ENCODE measurements at regions not wholly inside any gene's neighbourhood (a gene's known extent, or its start where the extent isn't known, plus 50 kb on each side); places are given as distances from the start of the nearest gene placed in this dataset.
"Not testable (repeated sequence)": the region's sequence is repeated elsewhere in the genome, so short reads cannot be mapped to it uniquely, and the experiment has no call there.

GRCh38 chr9:79433703-79434102 is 138.1 kb upstream of the TLE4 start:
- Histone ChIP-seq H2AFZ (ENCODE audit: low read length) (no peak overlapping the region), H3K9me2 (replicated peaks; ENCODE audit: insufficient read depth, low read length) (no peaks in the 10 kb centered on the region), H3K79me2 (ENCODE audit: low read length) (no peaks in the 10 kb centered on the region), H3K9me3 (replicated peaks; ENCODE audit: insufficient read depth, low read length) (no peaks in the 10 kb centered on the region), H3K9ac (ENCODE audit: low read length) (no peak overlapping the region), H3F3A (ENCODE audit: insufficient read depth, low read length) (no peaks in the 10 kb centered on the region), H3K4me3 (ENCODE audit: low read length) (no peak overlapping the region), H3K4me1 (ENCODE audit: low read length) (no peaks in the 10 kb centered on the region), H3K27me3 (replicated peaks; ENCODE audit: insufficient read depth, low read length) (no peaks in the 10 kb centered on the region), H3K36me3 (replicated peaks; ENCODE audit: insufficient read depth, low read length) (no peaks in the 10 kb centered on the region), H3K27ac (ENCODE audit: low read length) (no peak overlapping the region), H4K20me1 (ENCODE audit: insufficient read depth, low read length) (no peaks in the 10 kb centered on the region), H3K4me2 (ENCODE audit: low read depth, low read length) (no peak overlapping the region)
- TF ChIP-seq EZH2phosphoT487 (IDR thresholded peaks at IDR 0.05; ENCODE audit: low read length) (no peak), CTCF (IDR thresholded peaks at IDR 0.05; ENCODE audit: low read length) (no peak), EZH2 (optimal IDR thresholded peaks at IDR 0.05; ENCODE audit: low read depth, low read length) (no peak)
- no peak for DNase-seq

- not testable (repeated sequence) for H3K4me2 ChIP-seq (ENCODE audit: low read depth, low read length); H3K4me1 ChIP-seq (ENCODE audit: low read length); H3K36me3 ChIP-seq (replicated peaks; ENCODE audit: insufficient read depth, low read length); H3F3A ChIP-seq (ENCODE audit: insufficient read depth, low read length); DNase-seq; H3K9ac ChIP-seq (ENCODE audit: low read length); H3K79me2 ChIP-seq (ENCODE audit: low read length); H3K4me3 ChIP-seq (ENCODE audit: low read length); H3K9me3 ChIP-seq (replicated peaks; ENCODE audit: insufficient read depth, low read length); H3K9me2 ChIP-seq (replicated peaks; ENCODE audit: insufficient read depth, low read length); H3K27me3 ChIP-seq (replicated peaks; ENCODE audit: insufficient read depth, low read length); H2AFZ ChIP-seq (ENCODE audit: low read length); H4K20me1 ChIP-seq (ENCODE audit: insufficient read depth, low read length); H3K27ac ChIP-seq (ENCODE audit: low read length)
These were observed 132.5 kb upstream of the TLE4 start for GRCh38 chr9:79439221-79439620.

- no peak overlapping the region for H3K4me3 ChIP-seq (ENCODE audit: low read length)
- no peak for DNase-seq
- H3K4me1 ChIP-seq (ENCODE audit: low read length): no peaks in the 10 kb centered on the region
- no peaks in the 10 kb centered on the region for H3K9me3 ChIP-seq (replicated peaks; ENCODE audit: insufficient read depth, low read length)
- H3K36me3 ChIP-seq (replicated peaks; ENCODE audit: insufficient read depth, low read length): no peaks in the 10 kb centered on the region
- H4K20me1 ChIP-seq (ENCODE audit: insufficient read depth, low read length): no peaks in the 10 kb centered on the region
- H3K9me2 ChIP-seq (replicated peaks; ENCODE audit: insufficient read depth, low read length): no peaks in the 10 kb centered on the region
- no peak overlapping the region for H2AFZ ChIP-seq (ENCODE audit: low read length)
- H3K27me3 ChIP-seq (replicated peaks; ENCODE audit: insufficient read depth, low read length): no peaks in the 10 kb centered on the region
- H3K4me2 ChIP-seq (ENCODE audit: low read depth, low read length): no peak overlapping the region
- no peaks in the 10 kb centered on the region for H3K79me2 ChIP-seq (ENCODE audit: low read length)
- TF ChIP-seq CTCF (IDR thresholded peaks at IDR 0.05; ENCODE audit: low read length): no peak
- TF ChIP-seq EZH2 (optimal IDR thresholded peaks at IDR 0.05; ENCODE audit: low read depth, low read length): no peak
- TF ChIP-seq EZH2phosphoT487 (IDR thresholded peaks at IDR 0.05; ENCODE audit: low read length): no peak
- no peak overlapping the region for H3K27ac ChIP-seq (ENCODE audit: low read length)
- no peak overlapping the region for H3K9ac ChIP-seq (ENCODE audit: low read length)
- no peaks in the 10 kb centered on the region for H3F3A ChIP-seq (ENCODE audit: insufficient read depth, low read length)
These were observed 125.0 kb upstream of the TLE4 start for GRCh38 chr9:79446523-79447307.

- H3K4me2 ChIP-seq (ENCODE audit: low read depth, low read length): no peak overlapping the region
- H3K79me2 ChIP-seq (ENCODE audit: low read length): no peaks in the 10 kb centered on the region
- no peaks in the 10 kb centered on the region for H3K9me3 ChIP-seq (replicated peaks; ENCODE audit: insufficient read depth, low read length)
- no peak overlapping the region for H2AFZ ChIP-seq (ENCODE audit: low read length)
- no peaks in the 10 kb centered on the region for H3K36me3 ChIP-seq (replicated peaks; ENCODE audit: insufficient read depth, low read length)
- H3K27ac ChIP-seq (ENCODE audit: low read length): no peak overlapping the region
- H3K27me3 ChIP-seq (replicated peaks; ENCODE audit: insufficient read depth, low read length): no peaks in the 10 kb centered on the region
- DNase-seq: no peak
- H3F3A ChIP-seq (ENCODE audit: insufficient read depth, low read length): no peaks in the 10 kb centered on the region
- no peaks in the 10 kb centered on the region for H4K20me1 ChIP-seq (ENCODE audit: insufficient read depth, low read length)
- no peaks in the 10 kb centered on the region for H3K9me2 ChIP-seq (replicated peaks; ENCODE audit: insufficient read depth, low read length)
- TF ChIP-seq CTCF (IDR thresholded peaks at IDR 0.05; ENCODE audit: low read length) (no peak), EZH2 (optimal IDR thresholded peaks at IDR 0.05; ENCODE audit: low read depth, low read length) (no peak), EZH2phosphoT487 (IDR thresholded peaks at IDR 0.05; ENCODE audit: low read length) (no peak)
- no peaks in the 10 kb centered on the region for H3K4me1 ChIP-seq (ENCODE audit: low read length)
- H3K9ac ChIP-seq (ENCODE audit: low read length): no peak overlapping the region
- no peak overlapping the region for H3K4me3 ChIP-seq (ENCODE audit: low read length)
These were observed 124.5 kb upstream of the TLE4 start for GRCh38 chr9:79447308-79447605.
